ENCODE measurements at regions not wholly inside any gene's neighbourhood (a gene's known extent, or its start where the extent isn't known, plus 50 kb on each side); places are given as distances from the start of the nearest gene placed in this dataset.

DNA sequence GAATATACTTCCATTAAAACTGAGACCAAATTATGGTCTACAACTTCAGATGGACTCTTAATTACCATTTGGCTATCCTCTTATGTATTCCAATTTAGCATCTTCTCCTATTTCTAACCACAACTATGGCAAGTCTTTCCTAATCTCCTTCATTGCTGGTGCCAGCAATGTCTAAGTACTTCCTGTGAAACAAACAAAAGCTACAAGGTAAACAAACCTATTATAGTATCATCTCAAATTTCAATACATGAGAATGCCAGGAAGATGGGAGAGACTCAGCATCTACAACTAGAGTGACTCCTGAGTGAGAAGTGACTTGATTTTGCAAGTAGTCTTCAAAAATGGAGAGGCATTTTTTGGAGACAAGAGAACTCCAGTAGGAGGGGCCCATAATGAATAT lies 202.9 kb upstream of the ATXN7L3B start:
- TF ChIP-seq, protein P1, sequence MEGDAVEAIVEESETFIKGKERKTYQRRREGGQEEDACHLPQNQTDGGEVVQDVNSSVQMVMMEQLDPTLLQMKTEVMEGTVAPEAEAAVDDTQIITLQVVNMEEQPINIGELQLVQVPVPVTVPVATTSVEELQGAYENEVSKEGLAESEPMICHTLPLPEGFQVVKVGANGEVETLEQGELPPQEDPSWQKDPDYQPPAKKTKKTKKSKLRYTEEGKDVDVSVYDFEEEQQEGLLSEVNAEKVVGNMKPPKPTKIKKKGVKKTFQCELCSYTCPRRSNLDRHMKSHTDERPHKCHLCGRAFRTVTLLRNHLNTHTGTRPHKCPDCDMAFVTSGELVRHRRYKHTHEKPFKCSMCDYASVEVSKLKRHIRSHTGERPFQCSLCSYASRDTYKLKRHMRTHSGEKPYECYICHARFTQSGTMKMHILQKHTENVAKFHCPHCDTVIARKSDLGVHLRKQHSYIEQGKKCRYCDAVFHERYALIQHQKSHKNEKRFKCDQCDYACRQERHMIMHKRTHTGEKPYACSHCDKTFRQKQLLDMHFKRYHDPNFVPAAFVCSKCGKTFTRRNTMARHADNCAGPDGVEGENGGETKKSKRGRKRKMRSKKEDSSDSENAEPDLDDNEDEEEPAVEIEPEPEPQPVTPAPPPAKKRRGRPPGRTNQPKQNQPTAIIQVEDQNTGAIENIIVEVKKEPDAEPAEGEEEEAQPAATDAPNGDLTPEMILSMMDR (IDR thresholded peaks at IDR 0.05) = no peak
- TF ChIP-seq, protein P2, sequence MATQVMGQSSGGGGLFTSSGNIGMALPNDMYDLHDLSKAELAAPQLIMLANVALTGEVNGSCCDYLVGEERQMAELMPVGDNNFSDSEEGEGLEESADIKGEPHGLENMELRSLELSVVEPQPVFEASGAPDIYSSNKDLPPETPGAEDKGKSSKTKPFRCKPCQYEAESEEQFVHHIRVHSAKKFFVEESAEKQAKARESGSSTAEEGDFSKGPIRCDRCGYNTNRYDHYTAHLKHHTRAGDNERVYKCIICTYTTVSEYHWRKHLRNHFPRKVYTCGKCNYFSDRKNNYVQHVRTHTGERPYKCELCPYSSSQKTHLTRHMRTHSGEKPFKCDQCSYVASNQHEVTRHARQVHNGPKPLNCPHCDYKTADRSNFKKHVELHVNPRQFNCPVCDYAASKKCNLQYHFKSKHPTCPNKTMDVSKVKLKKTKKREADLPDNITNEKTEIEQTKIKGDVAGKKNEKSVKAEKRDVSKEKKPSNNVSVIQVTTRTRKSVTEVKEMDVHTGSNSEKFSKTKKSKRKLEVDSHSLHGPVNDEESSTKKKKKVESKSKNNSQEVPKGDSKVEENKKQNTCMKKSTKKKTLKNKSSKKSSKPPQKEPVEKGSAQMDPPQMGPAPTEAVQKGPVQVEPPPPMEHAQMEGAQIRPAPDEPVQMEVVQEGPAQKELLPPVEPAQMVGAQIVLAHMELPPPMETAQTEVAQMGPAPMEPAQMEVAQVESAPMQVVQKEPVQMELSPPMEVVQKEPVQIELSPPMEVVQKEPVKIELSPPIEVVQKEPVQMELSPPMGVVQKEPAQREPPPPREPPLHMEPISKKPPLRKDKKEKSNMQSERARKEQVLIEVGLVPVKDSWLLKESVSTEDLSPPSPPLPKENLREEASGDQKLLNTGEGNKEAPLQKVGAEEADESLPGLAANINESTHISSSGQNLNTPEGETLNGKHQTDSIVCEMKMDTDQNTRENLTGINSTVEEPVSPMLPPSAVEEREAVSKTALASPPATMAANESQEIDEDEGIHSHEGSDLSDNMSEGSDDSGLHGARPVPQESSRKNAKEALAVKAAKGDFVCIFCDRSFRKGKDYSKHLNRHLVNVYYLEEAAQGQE (IDR thresholded peaks at IDR 0.05; ENCODE audit: insufficient read depth in 1 of 2, low read depth in 2 of 2, low read length in 1 of 2) = no peak
- TF ChIP-seq TCF7L2 (IDR thresholded peaks at IDR 0.05; ENCODE audit: low read depth, low read length) (no peak), POLR2AphosphoS5 (IDR thresholded peaks at IDR 0.05; ENCODE audit: low read depth, low read length) (no peak), SIN3A (IDR thresholded peaks at IDR 0.05; ENCODE audit: borderline replicate concordance, insufficient read depth, low read depth, low read length) (no peak)

Measured in Panc1 (cell line).